K562 (cell line): ENCODE measurements at regions not wholly inside any gene's neighbourhood (a gene's known extent, or its start where the extent isn't known, plus 50 kb on each side); places are given as distances from the start of the nearest gene placed in this dataset.

Experiments
- CTCF ChIP-seq, 3 experiments: IDR thresholded peaks in 2 of 3; conservative IDR thresholded peaks in 1 of 3; 2 replicates each; pipeline ENCODE4 v1.5.1; 2011 to 2012; ENCODE audit warnings: low read length in 3 of 3, mild to moderate bottlenecking in 3 of 3, control low read depth in 2 of 3, improper control_type of control experiment in 1 of 3, inconsistent platforms in 1 of 3, low read depth in 1 of 3, mixed read lengths in 1 of 3, moderate library complexity in 1 of 3; ENCODE audit not compliant: insufficient read depth in 2 of 3
- HDAC1 ChIP-seq, 2 experiments: fragments of 450-650 bp; IDR thresholded peaks; 2 replicates each; pipeline ENCODE4 v1.6.1; 2016 to 2017; ENCODE audit warnings: inconsistent platforms in 1 of 2, mild to moderate bottlenecking in 1 of 2, moderate library complexity in 1 of 2
- ZBTB33 ChIP-seq: sonication (generic); formaldehyde crosslinking; IDR thresholded peaks from 2 replicates; pipeline ENCODE4 v1.8.1; 2023; ENCODE audit warnings: mild to moderate bottlenecking, missing genetic modification reagents
- ZNF24 ChIP-seq: fragments of 450-650 bp; IDR thresholded peaks from 2 replicates; pipeline ENCODE4 v1.6.1; 2016

GRCh38 chr4:55184600-55185523 is 59.5 kb upstream of the KDR start:
- TF ChIP-seq HDAC1 (IDR thresholded peaks at IDR 0.05) = no peak
- TF ChIP-seq ZBTB33 (CRISPR knock-in tag) = no peak
- TF ChIP-seq ZNF24 = no peak
- peak; percentile 57 to 77 (median 66) for TF ChIP-seq CTCF (IDR thresholded peaks at IDR 0.05 in 2 of 3, conservative IDR thresholded peaks at IDR 0.05 in 1 of 3; ENCODE audit: insufficient read depth in 2 of 3, low read depth in 1 of 3, low read length in 3 of 3)
